ENCODE measurements at regions not wholly inside any gene's neighbourhood (a gene's known extent, or its start where the extent isn't known, plus 50 kb on each side); places are given as distances from the start of the nearest gene placed in this dataset.
A peak's percentile ranks its signal among the peaks of the same experiment; 100 is the strongest.
"Not testable (repeated sequence)": the region's sequence is repeated elsewhere in the genome, so short reads cannot be mapped to it uniquely, and the experiment has no call there.

- Histone ChIP-seq H3K36me3 (ENCODE audit: control insufficient read depth, insufficient read depth, low read length) (no peaks in the 10 kb centered on the region), H4K8ac (ENCODE audit: low read depth in 2 of 2, low read length in 2 of 2) (no peak overlapping the region), H4K91ac (ENCODE audit: insufficient read depth, low read depth, low read length) (no peak overlapping the region), H3K27ac (ENCODE audit: insufficient read depth, low read length) (no peak overlapping the region), H2AK9ac (replicated peaks; ENCODE audit: low read depth, low read length, poor library complexity) (no peak overlapping the region), H3K4ac (ENCODE audit: low read depth, low read length) (no peak overlapping the region), H3K18ac (ENCODE audit: low read depth, low read length) (0 out of 2 replicates have a peak overlapping the region, but pooled peaks have one; percentile 18), H2BK5ac (ENCODE audit: low read depth, low read length, poor library complexity, severe bottlenecking) (no peak overlapping the region), H3K9me3 (ENCODE audit: control insufficient read depth, insufficient read depth, low read length) (no peaks in the 10 kb centered on the region), H2AK5ac (ENCODE audit: low read depth, low read length) (no peak overlapping the region), H3K79me1 (ENCODE audit: low read depth in 1 of 2, low read length in 2 of 2) (no peaks in the 10 kb centered on the region), H2BK20ac (ENCODE audit: low read depth, low read length) (no peak overlapping the region), H2BK120ac (ENCODE audit: low read depth, low read length) (no peak overlapping the region), H3K14ac (replicated peaks; ENCODE audit: low read depth, low read length) (no peak overlapping the region), H3K9ac (ENCODE audit: low read depth, low read length) (no peak overlapping the region), H4K5ac (ENCODE audit: low read depth, low read length) (no peak overlapping the region), H3K27me3 (ENCODE audit: control insufficient read depth, insufficient read depth, low read length) (no peaks in the 10 kb centered on the region), H3K23ac (ENCODE audit: low read depth, low read length) (no peak overlapping the region), H3K4me1 (ENCODE audit: control insufficient read depth, insufficient read depth, low read length) (no peaks in the 10 kb centered on the region), H3K4me2 (ENCODE audit: low read depth, low read length) (no peak overlapping the region), H3K9me1 (ENCODE audit: insufficient read depth, low read length) (no peaks in the 10 kb centered on the region), H3K4me3 (ENCODE audit: insufficient read depth, low read depth, low read length) (no peak overlapping the region), H3K56ac (ENCODE audit: extremely low read depth, insufficient read depth, low read length) (no peak overlapping the region), H2AFZ (replicated peaks; ENCODE audit: low read length, poor library complexity) (peak overlapping the region; percentile 24), H2BK15ac (ENCODE audit: low read depth, low read length) (no peak overlapping the region), H4K20me1 (ENCODE audit: insufficient read depth, low read length) (no peaks in the 10 kb centered on the region)
- BruUV-seq (replicated peaks), result no TSS peak
- intact Hi-C loops (cut with micrococcal nuclease), result no loop called here
- ChIA-PET CTCF (no interaction called here), POLR2A (ENCODE audit: unreplicated experiment) (no interaction called here)
- in situ Hi-C loops (cut with MboI; ENCODE audit: low sequenced_read_pairs), result no loop called here
- ATAC-seq (ENCODE audit: low read depth) (no peak), DNase-seq (no peak)
- no peak for TF ChIP-seq RFX5 (IDR thresholded peaks at IDR 0.05; ENCODE audit: low read depth, low read length)
- TF ChIP-seq RAD21 (IDR thresholded peaks at IDR 0.05; ENCODE audit: low read length), result no peak
- no peak for TF ChIP-seq MAFK (IDR thresholded peaks at IDR 0.05; ENCODE audit: low read depth, low read length)
- TF ChIP-seq ELK1 (IDR thresholded peaks at IDR 0.05; ENCODE audit: borderline replicate concordance, low read depth, low read length), result no peak
- no peak for TF ChIP-seq CHD1 (IDR thresholded peaks at IDR 0.05; ENCODE audit: low read depth, low read length)
- no peak for TF ChIP-seq POLR2A (IDR thresholded peaks at IDR 0.05; ENCODE audit: low read depth, low read length)
- TF ChIP-seq SMC3 (IDR thresholded peaks at IDR 0.05; ENCODE audit: low read depth, low read length), result no peak
- dilution Hi-C loops (cut with HindIII; ENCODE audit: low sequenced_read_pairs, unreplicated experiment), result no loop called here
- WGBS, 2 experiments (ENCODE audit: extremely low coverage in 2 of 2, insufficient read length in 1 of 2), result 93% methylated on average over 8 of the region's 11 CpGs; no CpG with 5 or more reads in 1 of the 2 experiments
Measured at GRCh38 chr6:11403035-11403601, 134.4 kb upstream of the TMEM170B start.

GRCh38 chr6:11402581-11402980 lies 135.0 kb upstream of the TMEM170B start:
- intact Hi-C loops (cut with micrococcal nuclease); POLR2A ChIA-PET (ENCODE audit: unreplicated experiment); H4K5ac ChIP-seq (ENCODE audit: low read depth, low read length); H4K91ac ChIP-seq (ENCODE audit: insufficient read depth, low read depth, low read length); H2AK9ac ChIP-seq (replicated peaks; ENCODE audit: low read depth, low read length, poor library complexity); H3K27ac ChIP-seq (ENCODE audit: insufficient read depth, low read length); H3K56ac ChIP-seq (ENCODE audit: extremely low read depth, insufficient read depth, low read length); H2BK20ac ChIP-seq (ENCODE audit: low read depth, low read length); DNase-seq; H4K20me1 ChIP-seq (ENCODE audit: insufficient read depth, low read length); dilution Hi-C loops (cut with HindIII; ENCODE audit: low sequenced_read_pairs, unreplicated experiment); H2BK120ac ChIP-seq (ENCODE audit: low read depth, low read length); H3K4ac ChIP-seq (ENCODE audit: low read depth, low read length); H3K4me1 ChIP-seq (ENCODE audit: control insufficient read depth, insufficient read depth, low read length); H2BK15ac ChIP-seq (ENCODE audit: low read depth, low read length); H3K4me3 ChIP-seq (ENCODE audit: insufficient read depth, low read depth, low read length); H2AFZ ChIP-seq (replicated peaks; ENCODE audit: low read length, poor library complexity); H2AK5ac ChIP-seq (ENCODE audit: low read depth, low read length); H3K9ac ChIP-seq (ENCODE audit: low read depth, low read length); H3K9me1 ChIP-seq (ENCODE audit: insufficient read depth, low read length); in situ Hi-C loops (cut with MboI; ENCODE audit: low sequenced_read_pairs); H3K79me1 ChIP-seq (ENCODE audit: low read depth in 1 of 2, low read length in 2 of 2); H3K18ac ChIP-seq (ENCODE audit: low read depth, low read length); BruUV-seq (replicated peaks); CTCF ChIA-PET; H2BK5ac ChIP-seq (ENCODE audit: low read depth, low read length, poor library complexity, severe bottlenecking); H3K27me3 ChIP-seq (ENCODE audit: control insufficient read depth, insufficient read depth, low read length); ATAC-seq (ENCODE audit: low read depth); H3K4me2 ChIP-seq (ENCODE audit: low read depth, low read length); H4K8ac ChIP-seq (ENCODE audit: low read depth in 2 of 2, low read length in 2 of 2); H3K14ac ChIP-seq (replicated peaks; ENCODE audit: low read depth, low read length); H3K36me3 ChIP-seq (ENCODE audit: control insufficient read depth, insufficient read depth, low read length); H3K23ac ChIP-seq (ENCODE audit: low read depth, low read length); H3K9me3 ChIP-seq (ENCODE audit: control insufficient read depth, insufficient read depth, low read length): not testable (repeated sequence)
- 94% methylated on average over 15 of the region's 36 CpGs; no CpG with 5 or more reads in 1 of the 2 experiments for WGBS, 2 experiments (ENCODE audit: extremely low coverage in 2 of 2, insufficient read length in 1 of 2)
